A549 (cell line): ENCODE measurements at regions not wholly inside any gene's neighbourhood (a gene's known extent, or its start where the extent isn't known, plus 50 kb on each side); places are given as distances from the start of the nearest gene placed in this dataset.

Source experiments
- ATAC-seq, 2 experiments: fragments of 200-7000 bp in 1 of 2; fragments of >200 bp in 1 of 2; cut with Nextera tagmentation in 1 of 2; cut with Tn5 transposase in 1 of 2; 3 replicates each; pipeline versions ENCODE4 v1.8.0 to v1.9.1; 2018 to 2020; ENCODE audit warnings: mild to moderate bottlenecking in 1 of 2, moderate library complexity in 1 of 2
- CTCF ChIA-PET: fragments of 300-600 bp; sonication (Branson Sonifier 250); formaldehyde crosslinking; extraction: SDS; loops from one replicate; lab custom pipeline; 2021; ENCODE audit warnings: antibody characterized with exemption, inconsistent platforms; lab: Yijun Ruan, JAX
- POLR2A ChIA-PET: fragments of 350-600 bp; formaldehyde crosslinking; extraction: SDS; loops from one replicate; lab custom pipeline; 2021; ENCODE audit warnings: antibody characterized with exemption, inconsistent platforms; lab: Yijun Ruan, JAX
- DNase-seq, 2 experiments: peaks; one replicate each; pipeline versions ENCODE4 v3.0.0 to v3.0.0-alpha.2; 2011 to 2016; ENCODE audit warnings: low read depth in 1 of 2, low spot score in 1 of 2
- FAIRE-seq: peaks from 2 replicates; lab custom pipeline; 2011; peaks lifted over from hg19 to GRCh38; lab: Jason Lieb, UNC
- H3K27ac ChIP-seq, 2 experiments: fragments of >200 bp; sonication (Bioruptor Twin); formaldehyde crosslinking; 3 replicates each; pipeline ENCODE4 v1.5.1; 2016 to 2017
- H3K4me1 ChIP-seq: fragments of >200 bp; sonication (Bioruptor Twin); formaldehyde crosslinking; 3 replicates; pipeline ENCODE4 v1.6.1; 2016
- H3K4me2 ChIP-seq: fragments of >200 bp; sonication (Bioruptor Twin); formaldehyde crosslinking; 3 replicates; pipeline ENCODE4 v1.6.1; 2016
- H3K4me3 ChIP-seq: fragments of >200 bp; sonication (Bioruptor Twin); formaldehyde crosslinking; 3 replicates; pipeline ENCODE4 v1.5.1; 2016
- H3K9me3 ChIP-seq: fragments of >200 bp; sonication (Bioruptor Twin); formaldehyde crosslinking; 3 replicates; pipeline ENCODE4 v1.6.1; 2016
- CHD2 ChIP-seq: fragments of 150-350 bp; IDR thresholded peaks from 2 replicates; pipeline ENCODE4 v1.6.1; 2014; ENCODE audit warnings: low read length; ENCODE audit not compliant: partially characterized antibody
- CHD4 ChIP-seq: fragments of 200-600 bp; sonication (generic); IDR thresholded peaks from 2 replicates; pipeline ENCODE4 v1.6.1; 2016; ENCODE audit warnings: antibody characterized with exemption, mild to moderate bottlenecking, borderline replicate concordance
- EHMT2 ChIP-seq: fragments of 200-600 bp; sonication (generic); IDR thresholded peaks from 2 replicates; pipeline ENCODE4 v1.6.1; 2016; ENCODE audit warnings: antibody characterized with exemption, low read depth, mild to moderate bottlenecking, moderate library complexity
- EP300 ChIP-seq, 2 experiments: fragments of >200 bp; sonication (Bioruptor Twin); formaldehyde crosslinking; IDR thresholded peaks; 2 replicates in 1 of 2; 3 replicates in 1 of 2; pipeline ENCODE4 v1.6.1; 2016 to 2017
- GATA3 ChIP-seq: IDR thresholded peaks from 2 replicates; pipeline ENCODE4 v1.6.1; 2012; ENCODE audit warnings: borderline replicate concordance
- HEYL ChIP-seq: fragments of 250-450 bp; sonication (Bioruptor Pico); IDR thresholded peaks from 2 replicates; pipeline ENCODE4 v1.8.0; 2021; ENCODE audit warnings: mild to moderate bottlenecking, moderate library complexity
- HMGXB4 ChIP-seq: fragments of 250-450 bp; sonication (Bioruptor Pico); IDR thresholded peaks from 2 replicates; pipeline ENCODE4 v1.5.0; 2021; ENCODE audit warnings: mild to moderate bottlenecking, moderate library complexity, borderline replicate concordance
- KDM1A ChIP-seq: fragments of 200-600 bp; sonication (generic); IDR thresholded peaks from 2 replicates; pipeline ENCODE4 v1.6.1; 2016; ENCODE audit warnings: low read depth, mild to moderate bottlenecking
- MAX ChIP-seq: IDR thresholded peaks from 2 replicates; pipeline ENCODE4 v1.6.1; 2012
- MYC ChIP-seq: IDR thresholded peaks from 2 replicates; pipeline ENCODE4 v1.6.1; 2012; ENCODE audit warnings: mild to moderate bottlenecking, inconsistent platforms, low read length, improper control_type of control experiment, borderline replicate concordance
- NFE2L2 ChIP-seq: fragments of 150-350 bp; conservative IDR thresholded peaks from 2 replicates; pipeline ENCODE4 v1.6.1; 2014; ENCODE audit warnings: low read length
- NPAS2 ChIP-seq: fragments of 250-450 bp; sonication (Bioruptor Pico); IDR thresholded peaks from 2 replicates; pipeline ENCODE4 v1.8.0; 2022; ENCODE audit warnings: mild to moderate bottlenecking, moderate library complexity, borderline replicate concordance
- RAD21 ChIP-seq, 2 experiments: fragments of >200 bp in 1 of 2; sonication (Bioruptor Twin) in 1 of 2; formaldehyde crosslinking in 1 of 2; IDR thresholded peaks in 1 of 2; conservative IDR thresholded peaks in 1 of 2; 2 replicates in 1 of 2; 3 replicates in 1 of 2; pipeline ENCODE4 v1.6.1; 2012 to 2018; ENCODE audit warnings: inconsistent platforms in 1 of 2
- SMC3 ChIP-seq: fragments of >200 bp; sonication (Bioruptor Twin); formaldehyde crosslinking; IDR thresholded peaks from 3 replicates; pipeline ENCODE4 v1.6.1; 2018; ENCODE audit warnings: inconsistent platforms
- USF2 ChIP-seq: fragments of 450-650 bp; IDR thresholded peaks from 2 replicates; pipeline ENCODE4 v1.6.1; 2014; ENCODE audit warnings: antibody characterized with exemption
- ZC3H11A ChIP-seq: fragments of 450-650 bp; IDR thresholded peaks from 2 replicates; pipeline ENCODE4 v1.6.1; 2014; ENCODE audit warnings: antibody characterized with exemption, mild to moderate bottlenecking
- ZSCAN20 ChIP-seq: fragments of 250-450 bp; sonication (Bioruptor Pico); IDR thresholded peaks from 2 replicates; pipeline ENCODE4 v1.8.0; 2022; ENCODE audit warnings: mild to moderate bottlenecking, moderate library complexity
- WGBS: methylation state at CpG from one replicate; pipeline ENCODE4 v1.1.6; 2017; ENCODE audit errors: missing lambda C conversion rate; 5-methylcytosine and 5-hydroxymethylcytosine counted together

- no peak overlapping the region for H3K4me2 ChIP-seq
- TF ChIP-seq GATA3: no peak
- TF ChIP-seq EP300 (IDR thresholded peaks at IDR 0.05): no peak
- no peak for TF ChIP-seq ZC3H11A
- no peak for TF ChIP-seq RAD21 (conservative IDR thresholded peaks at IDR 0.05 in 1 of 2, IDR thresholded peaks at IDR 0.05 in 1 of 2)
- no peak for TF ChIP-seq MAX
- no peak for TF ChIP-seq SMC3
- TF ChIP-seq NPAS2 (CRISPR knock-in tag): no peak
- no peak for TF ChIP-seq CHD2
- TF ChIP-seq ZSCAN20 (CRISPR knock-in tag): no peak
- TF ChIP-seq MYC: no peak
- no peak for TF ChIP-seq CHD4
- TF ChIP-seq HMGXB4: no peak
- no peak for TF ChIP-seq HEYL (CRISPR knock-in tag)
- no peak for TF ChIP-seq KDM1A
- no peak for TF ChIP-seq EHMT2
- no peak for TF ChIP-seq USF2
- H3K27ac ChIP-seq: no peak overlapping the region
- no peaks in the 10 kb centered on the region for H3K4me1 ChIP-seq
- no peak for DNase-seq
- no peak for ATAC-seq
- no peaks in the 10 kb centered on the region for H3K9me3 ChIP-seq
- FAIRE-seq: no peak
- ChIA-PET CTCF (no interaction called here), POLR2A (no interaction called here)
- no peak overlapping the region for H3K4me3 ChIP-seq
- WGBS: 0% methylated on average over 2 of the region's 2 CpGs
Measured at GRCh38 chr13:77817521-77817920, 101.1 kb downstream of the EDNRB start.

GRCh38 chr13:77815330-77815729 is 103.3 kb downstream of the EDNRB start:
- FAIRE-seq (no peak), ATAC-seq (no peak), DNase-seq (no peak)
- no peak overlapping the region for H3K4me2 ChIP-seq
- no peak overlapping the region for H3K4me3 ChIP-seq
- TF ChIP-seq NFE2L2: no peak
- 7% methylated on average over 5 of the region's 5 CpGs for WGBS
- CTCF ChIA-PET: no interaction called here
- H3K9me3 ChIP-seq: no peaks in the 10 kb centered on the region
- POLR2A ChIA-PET: no interaction called here
- H3K27ac ChIP-seq: no peak overlapping the region
- no peaks in the 10 kb centered on the region for H3K4me1 ChIP-seq
